DND-41 (cell line): ENCODE measurements at regions not wholly inside any gene's neighbourhood (a gene's known extent, or its start where the extent isn't known, plus 50 kb on each side); places are given as distances from the start of the nearest gene placed in this dataset.

ENCODE experiments used
- ATAC-seq: fragments of 200-7000 bp; cut with Tn5 transposase; 3 replicates; pipeline ENCODE4 v1.9.1; 2021; ENCODE audit warnings: low read depth; ENCODE audit not compliant: insufficient read depth
- DNase-seq: peaks from one replicate; pipeline ENCODE4 v3.0.0-alpha.2; 2020
- H2AFZ ChIP-seq: 2 replicates; pipeline ENCODE4 v1.6.0; 2012; ENCODE audit warnings: low read depth, low read length
- H3K27ac ChIP-seq: 2 replicates; pipeline ENCODE4 v1.5.1; 2012; ENCODE audit warnings: low read length, inconsistent platforms
- H3K27me3 ChIP-seq: fragments of 200-600 bp; sonication (generic); 2 replicates; pipeline ENCODE4 v1.6.0; 2012; ENCODE audit warnings: low read length, mild to moderate bottlenecking, inconsistent platforms; ENCODE audit not compliant: insufficient read depth, poor library complexity
- H3K36me3 ChIP-seq: 2 replicates; pipeline ENCODE4 v1.5.1; 2012; ENCODE audit warnings: low read length, inconsistent platforms; ENCODE audit not compliant: insufficient read depth
- H3K4me1 ChIP-seq: 2 replicates; pipeline ENCODE4 v1.5.1; 2012; ENCODE audit warnings: mild to moderate bottlenecking, low read length; ENCODE audit not compliant: insufficient read depth
- H3K4me2 ChIP-seq: 2 replicates; pipeline ENCODE4 v1.6.0; 2012; ENCODE audit warnings: mild to moderate bottlenecking, moderate library complexity, low read length, inconsistent platforms; ENCODE audit not compliant: insufficient read depth
- H3K4me3 ChIP-seq, 2 experiments: fragments of 200-600 bp in 1 of 2; shearing (Covaris generic) in 1 of 2; 2 replicates each; pipeline ENCODE4 v1.5.1; 2012 to 2016; ENCODE audit warnings: inconsistent platforms in 2 of 2, low read length in 2 of 2, mild to moderate bottlenecking in 2 of 2, low read depth in 1 of 2, moderate library complexity in 1 of 2
- H3K79me2 ChIP-seq: 2 replicates; pipeline ENCODE4 v1.6.0; 2012; ENCODE audit warnings: low read length, inconsistent platforms; ENCODE audit not compliant: insufficient read depth
- H3K9ac ChIP-seq: 2 replicates; pipeline ENCODE4 v1.6.0; 2012; ENCODE audit warnings: low read depth, mild to moderate bottlenecking, inconsistent platforms, low read length, moderate library complexity
- H3K9me3 ChIP-seq: 2 replicates; pipeline ENCODE4 v1.5.1; 2012; ENCODE audit warnings: low read length, moderate library complexity, mild to moderate bottlenecking, inconsistent platforms; ENCODE audit not compliant: insufficient read depth, severe bottlenecking
- H4K20me1 ChIP-seq: 2 replicates; pipeline ENCODE4 v1.6.0; 2012; ENCODE audit warnings: low read length; ENCODE audit not compliant: insufficient read depth
- CTCF ChIP-seq: IDR thresholded peaks from 2 replicates; pipeline ENCODE4 v1.5.1; 2012; ENCODE audit warnings: borderline replicate concordance, low read length, moderate library complexity, mild to moderate bottlenecking; ENCODE audit not compliant: poor library complexity, severe bottlenecking; ENCODE audit errors: extremely low read depth
- EZH2 ChIP-seq: IDR thresholded peaks from 3 replicates; pipeline ENCODE4 v1.6.1; 2012; ENCODE audit warnings: borderline replicate concordance, low read depth, mild to moderate bottlenecking, moderate library complexity, low read length, inconsistent platforms; ENCODE audit not compliant: severe bottlenecking

- DNase-seq = no peak
- Histone ChIP-seq H3K4me3 (no peak overlapping the region), H3K9me3 (no peaks in the 10 kb centered on the region), H3K27ac (no peak overlapping the region), H2AFZ (no peak overlapping the region), H3K4me1 (no peaks in the 10 kb centered on the region), H3K36me3 (no peaks in the 10 kb centered on the region), H4K20me1 (no peaks in the 10 kb centered on the region), H3K9ac (no peak overlapping the region), H3K27me3 (peaks cover 28% of the 10 kb centered on the region), H3K79me2 (no peaks in the 10 kb centered on the region), H3K4me2 (no peak overlapping the region)
- no peak for TF ChIP-seq EZH2
- TF ChIP-seq CTCF = no peak
- ATAC-seq = no peak
These were observed 113.8 kb downstream of the ANKRD18B start for GRCh38 chr9:33637881-33638280.

- Histone ChIP-seq H3K9ac (no peak overlapping the region), H3K27me3 (peaks cover 28% of the 10 kb centered on the region), H3K4me2 (no peak overlapping the region), H3K79me2 (no peaks in the 10 kb centered on the region), H3K4me3 (no peak overlapping the region), H3K27ac (no peak overlapping the region), H3K9me3 (no peaks in the 10 kb centered on the region), H3K36me3 (no peaks in the 10 kb centered on the region), H3K4me1 (no peaks in the 10 kb centered on the region), H4K20me1 (no peaks in the 10 kb centered on the region), H2AFZ (no peak overlapping the region)
- ATAC-seq = 0 out of 3 replicates have a peak, but pooled peaks have one; percentile 22
- DNase-seq = no peak
- TF ChIP-seq EZH2 = peak; percentile 44
- TF ChIP-seq CTCF = no peak
These were observed 114.4 kb downstream of the ANKRD18B start for GRCh38 chr9:33638391-33638915.

- no peaks in the 10 kb centered on the region for H3K36me3 ChIP-seq
- no peak overlapping the region for H3K4me3 ChIP-seq
- peaks cover 11% of the 10 kb centered on the region for H3K27me3 ChIP-seq
- H4K20me1 ChIP-seq = no peaks in the 10 kb centered on the region
- H3K27ac ChIP-seq = no peak overlapping the region
- no peak for TF ChIP-seq EZH2
- TF ChIP-seq CTCF = no peak
- DNase-seq (no peak), ATAC-seq (no peak)
- no peaks in the 10 kb centered on the region for H3K9me3 ChIP-seq
- H3K4me2 ChIP-seq = no peak overlapping the region
- no peak overlapping the region for H3K9ac ChIP-seq
- H2AFZ ChIP-seq = no peak overlapping the region
- no peaks in the 10 kb centered on the region for H3K4me1 ChIP-seq
- H3K79me2 ChIP-seq = no peaks in the 10 kb centered on the region
These were observed 121.7 kb downstream of the ANKRD18B start for GRCh38 chr9:33645706-33646105.

- no peaks in the 10 kb centered on the region for H4K20me1 ChIP-seq
- no peaks in the 10 kb centered on the region for H3K36me3 ChIP-seq
- TF ChIP-seq EZH2 (no peak), CTCF (no peak)
- no peak overlapping the region for H3K27ac ChIP-seq
- no peak overlapping the region for H3K9ac ChIP-seq
- peak; percentile 73 for ATAC-seq
- no peak overlapping the region for H3K4me3 ChIP-seq
- DNase-seq = peak; percentile 25
- H3K27me3 ChIP-seq = peaks cover 11% of the 10 kb centered on the region
- H3K4me2 ChIP-seq = no peak overlapping the region
- no peaks in the 10 kb centered on the region for H3K4me1 ChIP-seq
- no peaks in the 10 kb centered on the region for H3K79me2 ChIP-seq
- no peaks in the 10 kb centered on the region for H3K9me3 ChIP-seq
- H2AFZ ChIP-seq = no peak overlapping the region
These were observed 125.4 kb downstream of the ANKRD18B start for GRCh38 chr9:33649463-33649862.
